K562 (cell line): ENCODE measurements at regions not wholly inside any gene's neighbourhood (a gene's known extent, or its start where the extent isn't known, plus 50 kb on each side); places are given as distances from the start of the nearest gene placed in this dataset.

Experiments
- ATAC-seq: fragments of 200-7000 bp; cut with Tn5 transposase; 3 replicates; pipeline ENCODE4 v1.9.1; 2020; ENCODE audit warnings: moderate library complexity
- BruUV-seq: library from RNA; stranded (reverse); fragments of 400-500 nt; replicated peaks from 2 replicates; lab custom pipeline; 2021; lab: Mats Ljungman, UMichigan
- CTCF ChIA-PET: fragments of 300-600 bp; formaldehyde crosslinking; extraction: SDS; loops from one replicate; lab custom pipeline; 2021; ENCODE audit warnings: low intra/inter-chr PET ratio; lab: Yijun Ruan, JAX
- POLR2A ChIA-PET: fragments of 300-600, 350-650 bp; sonication (Branson Sonifier 250); formaldehyde crosslinking; extraction: SDS; loops from one replicate; lab custom pipeline; 2021; ENCODE audit warnings: antibody characterized with exemption, inconsistent platforms; lab: Yijun Ruan, JAX
- DNase-seq, 4 experiments: peaks; one replicate each; pipeline versions ENCODE4 v3.0.0 to v3.0.0-alpha.2; 2011 to 2018; ENCODE audit warnings: low spot score in 3 of 4, mixed read lengths in 3 of 4; ENCODE audit errors: extremely low read depth in 1 of 4
- FAIRE-seq: peaks from 2 replicates; lab custom pipeline; 2011; peaks lifted over from hg19 to GRCh38; lab: Jason Lieb, UNC
- H2AFZ ChIP-seq: 2 replicates; pipeline ENCODE4 v1.6.0; 2011; ENCODE audit warnings: low read depth, low read length, control low read depth, inconsistent platforms
- H3K27ac ChIP-seq: fragments of 200-600 bp; 3 replicates; pipeline ENCODE4 v1.8.0; 2011; ENCODE audit warnings: low read depth, mild to moderate bottlenecking, control low read depth, inconsistent platforms, low read length, moderate library complexity, mixed read lengths; ENCODE audit errors: extremely low read depth
- H3K27me3 ChIP-seq, 2 experiments: fragments of 300-600 bp in 1 of 2; 2 replicates in 1 of 2; 3 replicates in 1 of 2; pipeline versions ENCODE4 v1.6.0 to v1.8.0; 2011; ENCODE audit warnings: inconsistent platforms in 2 of 2, low read length in 2 of 2, mild to moderate bottlenecking in 1 of 2, mixed read lengths in 1 of 2, moderate library complexity in 1 of 2; ENCODE audit not compliant: control insufficient read depth in 2 of 2, insufficient read depth in 2 of 2
- H3K36me3 ChIP-seq: fragments of 300-600 bp; 3 replicates; pipeline ENCODE4 v1.8.0; 2011; ENCODE audit warnings: mild to moderate bottlenecking, low read length, inconsistent platforms; ENCODE audit not compliant: control insufficient read depth, insufficient read depth
- H3K4me1 ChIP-seq, 2 experiments: fragments of 200-600 bp in 1 of 2; replicated peaks in 1 of 2; 2 replicates in 1 of 2; 3 replicates in 1 of 2; pipeline versions ENCODE4 v1.5.1 to v1.8.0; 2011; ENCODE audit warnings: inconsistent platforms in 2 of 2, low read length in 2 of 2, mild to moderate bottlenecking in 1 of 2, mixed read lengths in 1 of 2, moderate library complexity in 1 of 2; ENCODE audit not compliant: control insufficient read depth in 2 of 2, insufficient read depth in 2 of 2
- H3K4me2 ChIP-seq: 2 replicates; pipeline ENCODE4 v1.6.1; 2011; ENCODE audit warnings: low read length, control low read depth, inconsistent platforms, mixed read lengths; ENCODE audit not compliant: insufficient read depth
- H3K4me3 ChIP-seq: fragments of 200-600 bp; sonication (generic), shearing (Covaris generic); 2 replicates; pipeline ENCODE4 v1.5.1; 2016; ENCODE audit warnings: control low read depth, inconsistent platforms
- H3K79me2 ChIP-seq: fragments of 200-600 bp; 3 replicates; pipeline ENCODE4 v1.8.0; 2011; ENCODE audit warnings: low read length, inconsistent platforms; ENCODE audit not compliant: control insufficient read depth, insufficient read depth
- H3K9ac ChIP-seq, 2 experiments: 2 replicates each; pipeline versions ENCODE4 v1.6.0 to v1.6.1; 2011; ENCODE audit warnings: low read depth in 2 of 2, low read length in 2 of 2, control low read depth in 1 of 2, inconsistent platforms in 1 of 2, mild to moderate bottlenecking in 1 of 2, mixed read lengths in 1 of 2; ENCODE audit not compliant: insufficient read depth in 1 of 2
- H3K9me1 ChIP-seq: one replicate; pipeline ENCODE4 v1.6.0; 2011; ENCODE audit warnings: inconsistent platforms, mild to moderate bottlenecking, low read length, moderate library complexity; ENCODE audit not compliant: control insufficient read depth, insufficient read depth
- H3K9me3 ChIP-seq: replicated peaks from 2 replicates; pipeline ENCODE4 v1.5.1; 2011; ENCODE audit warnings: low read depth, low read length, inconsistent platforms; ENCODE audit not compliant: control insufficient read depth, insufficient read depth
- H4K20me1 ChIP-seq: replicated peaks from 2 replicates; pipeline ENCODE4 v1.6.1; 2011; ENCODE audit warnings: low read length, inconsistent platforms, mixed read lengths; ENCODE audit not compliant: control insufficient read depth, insufficient read depth
- ARNT ChIP-seq, 2 experiments: fragments of 450-650 bp; IDR thresholded peaks; 2 replicates each; pipeline ENCODE4 v1.6.1; 2016; ENCODE audit warnings: mild to moderate bottlenecking in 1 of 2
- CBFA2T2 ChIP-seq: fragments of 450-650 bp; conservative IDR thresholded peaks from 2 replicates; pipeline ENCODE4 v1.6.1; 2017; ENCODE audit warnings: mild to moderate bottlenecking
- CBFB ChIP-seq: sonication (generic); formaldehyde crosslinking; IDR thresholded peaks from 2 replicates; pipeline ENCODE4 v1.4.0; 2020; ENCODE audit warnings: mild to moderate bottlenecking, missing genetic modification reagents
- DDX20 ChIP-seq: fragments of 450-650 bp; IDR thresholded peaks from 2 replicates; pipeline ENCODE4 v1.6.1; 2016; ENCODE audit warnings: missing genetic modification characterization, low read depth, mild to moderate bottlenecking, missing compliant biosample characterization, moderate library complexity
- DIDO1 ChIP-seq: fragments of 450-650 bp; IDR thresholded peaks from 2 replicates; pipeline ENCODE4 v1.6.1; 2016; ENCODE audit warnings: low read depth, missing biosample characterization, missing genetic modification characterization
- FOXK1 ChIP-seq: sonication (generic); formaldehyde crosslinking; IDR thresholded peaks from 2 replicates; pipeline ENCODE4 v1.8.0; 2022; ENCODE audit warnings: missing genetic modification reagents, mild to moderate bottlenecking, borderline replicate concordance
- KDM2B ChIP-seq: fragments of 250-450 bp; sonication (Bioruptor Pico); IDR thresholded peaks from 2 replicates; pipeline ENCODE4 v1.8.0; 2021; ENCODE audit warnings: mild to moderate bottlenecking, moderate library complexity
- MCM3 ChIP-seq: fragments of 450-650 bp; IDR thresholded peaks from 2 replicates; pipeline ENCODE4 v1.6.1; 2016
- MIER1 ChIP-seq: fragments of 450-650 bp; IDR thresholded peaks from 2 replicates; pipeline ENCODE4 v1.6.1; 2016; ENCODE audit warnings: antibody characterized with exemption, mild to moderate bottlenecking, low read depth
- PHTF2 ChIP-seq: fragments of 250-450 bp; sonication (Bioruptor Pico); IDR thresholded peaks from 2 replicates; pipeline ENCODE4 v1.5.0; 2021; ENCODE audit warnings: mild to moderate bottlenecking
- PRDM10 ChIP-seq: fragments of 450-650 bp; IDR thresholded peaks from 2 replicates; pipeline ENCODE4 v1.6.1; 2018; ENCODE audit not compliant: partially characterized antibody
- SMC3 ChIP-seq: conservative IDR thresholded peaks from 2 replicates; pipeline ENCODE4 v1.6.1; 2011; ENCODE audit warnings: low read depth, low read length, improper control_type of control experiment; ENCODE audit not compliant: insufficient read depth
- XRCC5 ChIP-seq: fragments of 200-400 bp; formaldehyde crosslinking; IDR thresholded peaks from 2 replicates; pipeline ENCODE4 v1.6.1; 2017; ENCODE audit warnings: low read depth, mild to moderate bottlenecking, low read length
- ZBTB7A ChIP-seq: IDR thresholded peaks from 2 replicates; pipeline ENCODE4 v1.6.1; 2011; ENCODE audit warnings: low read depth, mild to moderate bottlenecking, low read length, moderate library complexity, borderline replicate concordance; ENCODE audit not compliant: control insufficient read depth
- ZC3H4 ChIP-seq: sonication (generic); formaldehyde crosslinking; IDR thresholded peaks from 2 replicates; pipeline ENCODE4 v1.9.0; 2021; ENCODE audit warnings: missing genetic modification reagents, borderline replicate concordance
- ZNF140 ChIP-seq: fragments of 250-450 bp; sonication (Bioruptor Pico); IDR thresholded peaks from 2 replicates; pipeline ENCODE4 v1.8.0; 2021; ENCODE audit warnings: moderate library complexity, mild to moderate bottlenecking, inconsistent platforms
- WGBS: fragments of 100-300 bp; shearing (Covaris generic); methylation state at CpG from one replicate; pipeline ENCODE4 v1.1.6; 2016; ENCODE audit warnings: low coverage, mixed read lengths; ENCODE audit not compliant: insufficient coverage; ENCODE audit errors: missing lambda C conversion rate; 5-methylcytosine and 5-hydroxymethylcytosine counted together
- in situ Hi-C: fragments of 300-500 bp; cut with MboI; formaldehyde crosslinking; loops from 4 replicates; pipeline ENCODE4 v1.15.0; 2018; ENCODE audit warnings: inconsistent platforms, mixed read lengths
- intact Hi-C: fragments of 100-400 bp; cut with micrococcal nuclease; formaldehyde crosslinking; loops from 2 replicates; pipeline ENCODE4 v1.14.2; 2022

DNA sequence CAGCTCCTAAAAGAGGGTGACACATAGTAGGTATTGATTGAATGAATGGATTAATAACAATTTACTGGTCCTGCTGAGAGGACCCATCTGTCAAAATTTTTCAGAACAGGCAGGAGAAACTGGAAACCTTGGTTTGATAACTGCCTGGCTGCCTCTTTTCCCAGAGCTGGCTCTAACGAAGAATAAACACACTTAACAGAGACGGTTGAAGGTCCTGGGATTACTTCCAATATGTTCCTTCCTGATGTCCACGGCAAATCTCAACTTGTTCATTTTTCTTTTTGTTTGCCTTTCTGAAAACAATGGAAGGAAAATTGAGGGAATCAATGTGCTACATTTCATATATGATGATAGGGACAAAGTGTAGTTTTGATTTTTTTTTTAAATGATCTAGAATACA, 76.5 kb upstream of the SYT13 start:
- Histone ChIP-seq H3K9me1 (no peaks in the 10 kb centered on the region), H3K9me3 (no peaks in the 10 kb centered on the region), H3K36me3 (no peaks in the 10 kb centered on the region), H3K79me2 (no peaks in the 10 kb centered on the region), H3K4me3 (no peak overlapping the region), H4K20me1 (no peaks in the 10 kb centered on the region), H2AFZ (no peak overlapping the region), H3K4me2 (no peak overlapping the region), H3K4me1 (no peaks in the 10 kb centered on the region), H3K27me3 (peaks cover 15 to 16% of the 10 kb centered on the region in 2 experiments), H3K9ac (no peak overlapping the region), H3K27ac (no peak overlapping the region)
- in situ Hi-C loops, result no loop called here
- no peak for ATAC-seq
- no peak for DNase-seq
- intact Hi-C loops, result no loop called here
- 0% methylated on average over 3 of the region's 3 CpGs for WGBS
- no TSS peak for BruUV-seq
- ChIA-PET CTCF (no interaction called here), POLR2A (no interaction called here)
- TF ChIP-seq ARNT (IDR thresholded peaks at IDR 0.05), result no peak
- no peak for TF ChIP-seq CBFB (CRISPR knock-in tag)
- no peak for TF ChIP-seq MIER1
- peak; percentile 6 for FAIRE-seq

- intact Hi-C loops (no loop called here), in situ Hi-C loops (no loop called here)
- Histone ChIP-seq H2AFZ (no peak overlapping the region), H3K9me1 (no peaks in the 10 kb centered on the region), H4K20me1 (no peaks in the 10 kb centered on the region), H3K9ac (no peak overlapping the region), H3K4me3 (no peak overlapping the region), H3K27ac (no peak overlapping the region), H3K4me2 (no peak overlapping the region), H3K4me1 (no peaks in the 10 kb centered on the region), H3K9me3 (no peaks in the 10 kb centered on the region), H3K36me3 (no peaks in the 10 kb centered on the region), H3K79me2 (no peaks in the 10 kb centered on the region), H3K27me3 (peaks cover 13 to 15% of the 10 kb centered on the region in 2 experiments)
- FAIRE-seq (no peak), ATAC-seq (no peak), DNase-seq (no peak)
- ChIA-PET CTCF (no interaction called here), POLR2A (no interaction called here)
- 0% methylated on average over 2 of the region's 2 CpGs for WGBS
- no TSS peak for BruUV-seq
- no peak for TF ChIP-seq CBFA2T2
- TF ChIP-seq PHTF2 (CRISPR knock-in tag), result no peak
- no peak for TF ChIP-seq SMC3
- TF ChIP-seq KDM2B (CRISPR knock-in tag), result no peak
- TF ChIP-seq DIDO1 (tag), result no peak
- TF ChIP-seq DDX20 (tag), result no peak
- TF ChIP-seq ZNF140 (CRISPR knock-in tag), result no peak
- no peak for TF ChIP-seq PRDM10
- TF ChIP-seq ZC3H4 (CRISPR knock-in tag), result no peak
- no peak for TF ChIP-seq MCM3
- TF ChIP-seq XRCC5, result no peak
- TF ChIP-seq FOXK1, result no peak
- TF ChIP-seq ZBTB7A, result no peak
Observed at GRCh38 chr11:45361551-45361950, 75.4 kb upstream of the SYT13 start.
